ENCODE measurements at regions not wholly inside any gene's neighbourhood (a gene's known extent, or its start where the extent isn't known, plus 50 kb on each side); places are given as distances from the start of the nearest gene placed in this dataset.
"Not testable (repeated sequence)": the region's sequence is repeated elsewhere in the genome, so short reads cannot be mapped to it uniquely, and the experiment has no call there.

DNA sequence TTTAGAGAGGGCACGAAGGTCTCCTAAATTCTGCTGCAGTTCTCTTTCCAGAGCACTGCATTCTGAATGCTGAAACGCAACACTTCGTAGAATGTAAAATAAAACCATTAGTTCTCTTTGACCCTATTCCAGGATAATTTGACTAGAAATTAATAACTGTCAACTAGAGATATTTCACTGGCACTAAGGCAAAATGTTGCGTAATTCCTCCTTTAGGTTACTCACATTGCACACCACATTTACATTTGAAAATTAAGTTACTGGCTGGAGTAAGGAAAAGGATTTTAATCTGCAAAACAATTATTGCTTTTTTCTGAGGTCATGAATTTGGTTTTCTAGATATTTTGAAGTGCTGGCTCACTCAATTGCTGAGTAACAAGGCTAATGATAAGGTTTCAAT is 58.0 kb upstream of the TRHDE start:
- Histone ChIP-seq H3K4me1 (ENCODE audit: insufficient read depth, low read length, severe bottlenecking) (no peaks in the 10 kb centered on the region), H3K36me3 (ENCODE audit: insufficient read depth, low read length) (no peaks in the 10 kb centered on the region), H3K9me3 (ENCODE audit: low read length) (no peaks in the 10 kb centered on the region), H3K9ac (ENCODE audit: low read length) (no peak overlapping the region), H4K20me1 (ENCODE audit: insufficient read depth, low read length) (no peaks in the 10 kb centered on the region), H3F3A (ENCODE audit: insufficient read depth, low read length) (no peaks in the 10 kb centered on the region), H3K9me2 (ENCODE audit: low read depth, low read length) (no peaks in the 10 kb centered on the region), H3K27ac (ENCODE audit: low read depth, low read length, poor library complexity, severe bottlenecking) (no peak overlapping the region), H2AFZ (ENCODE audit: low read length) (no peak overlapping the region), H3K27me3 (ENCODE audit: insufficient read depth, low read length) (no peaks in the 10 kb centered on the region), H3K79me2 (ENCODE audit: insufficient read depth, low read length) (no peaks in the 10 kb centered on the region), H3K4me2 (ENCODE audit: low read length) (no peak overlapping the region), H3K4me3 (ENCODE audit: low read depth, low read length, poor library complexity, severe bottlenecking) (no peak overlapping the region)
- TF ChIP-seq EZH2 (IDR thresholded peaks at IDR 0.05; ENCODE audit: borderline replicate concordance, low read length), result no peak
- TF ChIP-seq, protein P1, sequence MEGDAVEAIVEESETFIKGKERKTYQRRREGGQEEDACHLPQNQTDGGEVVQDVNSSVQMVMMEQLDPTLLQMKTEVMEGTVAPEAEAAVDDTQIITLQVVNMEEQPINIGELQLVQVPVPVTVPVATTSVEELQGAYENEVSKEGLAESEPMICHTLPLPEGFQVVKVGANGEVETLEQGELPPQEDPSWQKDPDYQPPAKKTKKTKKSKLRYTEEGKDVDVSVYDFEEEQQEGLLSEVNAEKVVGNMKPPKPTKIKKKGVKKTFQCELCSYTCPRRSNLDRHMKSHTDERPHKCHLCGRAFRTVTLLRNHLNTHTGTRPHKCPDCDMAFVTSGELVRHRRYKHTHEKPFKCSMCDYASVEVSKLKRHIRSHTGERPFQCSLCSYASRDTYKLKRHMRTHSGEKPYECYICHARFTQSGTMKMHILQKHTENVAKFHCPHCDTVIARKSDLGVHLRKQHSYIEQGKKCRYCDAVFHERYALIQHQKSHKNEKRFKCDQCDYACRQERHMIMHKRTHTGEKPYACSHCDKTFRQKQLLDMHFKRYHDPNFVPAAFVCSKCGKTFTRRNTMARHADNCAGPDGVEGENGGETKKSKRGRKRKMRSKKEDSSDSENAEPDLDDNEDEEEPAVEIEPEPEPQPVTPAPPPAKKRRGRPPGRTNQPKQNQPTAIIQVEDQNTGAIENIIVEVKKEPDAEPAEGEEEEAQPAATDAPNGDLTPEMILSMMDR (IDR thresholded peaks at IDR 0.05; ENCODE audit: low read length), result no peak

DNA sequence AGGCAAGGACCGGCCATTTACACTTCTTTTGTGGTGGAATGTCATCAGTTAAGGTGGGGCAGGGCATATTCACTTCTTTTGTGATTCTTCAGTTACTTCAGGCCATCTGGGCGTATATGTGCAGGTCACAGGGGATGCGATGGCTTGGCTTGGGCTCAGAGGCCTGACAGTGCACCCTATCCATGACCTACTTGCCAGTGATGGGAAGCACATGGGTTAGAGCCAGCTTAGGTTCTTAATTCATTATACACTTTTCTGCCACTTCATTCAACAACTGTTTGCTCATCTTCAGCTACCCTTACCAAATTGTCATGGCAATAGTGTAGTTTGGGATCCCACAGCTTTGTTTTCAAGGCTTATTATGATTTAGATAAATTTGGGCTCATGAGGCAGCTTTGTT is 56.9 kb upstream of the TRHDE start:
- H3K9me3 ChIP-seq (ENCODE audit: low read length); H2AFZ ChIP-seq (ENCODE audit: low read length); H3K4me1 ChIP-seq (ENCODE audit: insufficient read depth, low read length, severe bottlenecking); H3K9ac ChIP-seq (ENCODE audit: low read length); H3K9me2 ChIP-seq (ENCODE audit: low read depth, low read length); H3K27ac ChIP-seq (ENCODE audit: low read depth, low read length, poor library complexity, severe bottlenecking); H3K36me3 ChIP-seq (ENCODE audit: insufficient read depth, low read length); H3K4me3 ChIP-seq (ENCODE audit: low read depth, low read length, poor library complexity, severe bottlenecking); H3K79me2 ChIP-seq (ENCODE audit: insufficient read depth, low read length); H3F3A ChIP-seq (ENCODE audit: insufficient read depth, low read length); H3K27me3 ChIP-seq (ENCODE audit: insufficient read depth, low read length); H3K4me2 ChIP-seq (ENCODE audit: low read length); H4K20me1 ChIP-seq (ENCODE audit: insufficient read depth, low read length): not testable (repeated sequence)

DNA sequence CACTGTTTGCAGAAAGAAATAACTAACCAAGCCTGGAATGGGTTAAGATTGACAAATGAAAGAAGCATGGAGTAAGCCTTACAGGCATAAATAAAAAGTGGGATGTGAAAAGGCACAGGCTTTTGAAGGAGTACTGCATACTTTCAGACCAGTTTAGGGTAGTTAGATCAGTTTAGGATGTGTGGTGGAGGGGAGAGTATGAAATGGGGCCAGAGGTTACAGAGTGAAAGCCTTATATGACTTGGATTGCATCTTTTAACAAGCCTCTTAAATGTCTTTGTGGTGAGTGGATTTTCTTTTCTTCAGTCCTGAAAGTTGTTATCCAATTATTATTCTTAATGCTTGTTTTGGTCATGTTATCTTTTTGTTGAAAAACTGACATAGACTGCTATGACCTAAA is 52.2 kb upstream of the TRHDE start:
- TF ChIP-seq, protein P1 (IDR thresholded peaks at IDR 0.05; ENCODE audit: low read length), result no peak
- TF ChIP-seq EZH2 (IDR thresholded peaks at IDR 0.05; ENCODE audit: borderline replicate concordance, low read length), result no peak
- H3K27ac ChIP-seq (ENCODE audit: low read depth, low read length, poor library complexity, severe bottlenecking), result no peak overlapping the region

More for the DNA sequence above, 52.2 kb upstream of the TRHDE start:
- H3K9me2 ChIP-seq (ENCODE audit: low read depth, low read length), result no peaks in the 10 kb centered on the region
- no peaks in the 10 kb centered on the region for H3K79me2 ChIP-seq (ENCODE audit: insufficient read depth, low read length)
- no peak overlapping the region for H3K9ac ChIP-seq (ENCODE audit: low read length)
- H2AFZ ChIP-seq (ENCODE audit: low read length), result no peak overlapping the region
- no peaks in the 10 kb centered on the region for H3K27me3 ChIP-seq (ENCODE audit: insufficient read depth, low read length)
- no peak overlapping the region for H3K4me3 ChIP-seq (ENCODE audit: low read depth, low read length, poor library complexity, severe bottlenecking)
- H4K20me1 ChIP-seq (ENCODE audit: insufficient read depth, low read length), result no peaks in the 10 kb centered on the region
- H3F3A ChIP-seq (ENCODE audit: insufficient read depth, low read length), result no peaks in the 10 kb centered on the region
- no peaks in the 10 kb centered on the region for H3K36me3 ChIP-seq (ENCODE audit: insufficient read depth, low read length)
- H3K9me3 ChIP-seq (ENCODE audit: low read length), result no peaks in the 10 kb centered on the region
- H3K4me1 ChIP-seq (ENCODE audit: insufficient read depth, low read length, severe bottlenecking), result no peaks in the 10 kb centered on the region
- H3K4me2 ChIP-seq (ENCODE audit: low read length), result no peak overlapping the region

Measured in OCI-LY1 (cell line).